ENCODE measurements at regions not wholly inside any gene's neighbourhood (a gene's known extent, or its start where the extent isn't known, plus 50 kb on each side); places are given as distances from the start of the nearest gene placed in this dataset.

DNA sequence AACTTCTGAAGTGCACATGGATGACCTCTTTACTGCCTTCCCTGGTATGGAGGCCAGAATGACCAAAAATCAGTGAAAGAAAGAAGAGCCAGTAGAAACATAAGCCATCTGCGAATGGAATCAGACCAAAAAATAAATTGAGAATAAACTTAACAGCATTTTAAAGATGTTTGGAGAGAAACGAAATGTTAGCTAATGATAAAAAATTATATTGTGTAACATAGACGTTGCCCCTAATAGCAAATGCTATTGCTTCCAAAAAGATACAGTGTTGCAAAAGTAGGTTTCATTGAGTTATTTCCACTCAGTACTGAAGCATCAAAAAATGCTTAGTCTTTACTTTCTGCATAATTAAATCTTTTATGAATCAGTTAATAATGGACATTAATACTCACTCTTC lies 371.7 kb downstream of the LIG4 start:
- Mint-ChIP-seq H3K27me3 (ENCODE audit: insufficient read depth, unreplicated experiment) (no peaks in the 10 kb centered on the region), H3K36me3 (ENCODE audit: insufficient read depth, unreplicated experiment) (no peaks in the 10 kb centered on the region), H3K27ac (ENCODE audit: unreplicated experiment) (no peak overlapping the region), H3K4me3 (ENCODE audit: unreplicated experiment) (no peak overlapping the region), H3K9me3 (ENCODE audit: unreplicated experiment) (no peaks in the 10 kb centered on the region), H3K4me1 (ENCODE audit: low read depth, unreplicated experiment) (no peaks in the 10 kb centered on the region)
- ChIA-PET CTCF (no interaction called here), POLR2A (no interaction called here)
- intact Hi-C loops (cut with micrococcal nuclease; ENCODE audit: unreplicated experiment) = no loop called here
- no peak overlapping the region for H3K4me3 ChIP-seq (ENCODE audit: low read depth, low read length)
- no peaks in the 10 kb centered on the region for H3K4me1 ChIP-seq
- BruUV-seq (replicated peaks) = no TSS peak
- no peak for DNase-seq
- no peaks in the 10 kb centered on the region for H3K36me3 ChIP-seq (ENCODE audit: control insufficient read depth, insufficient read depth, low read length)
- no peaks in the 10 kb centered on the region for H3K27me3 ChIP-seq (replicated peaks; ENCODE audit: control insufficient read depth, insufficient read depth, low read length)
- TF ChIP-seq, protein P1, sequence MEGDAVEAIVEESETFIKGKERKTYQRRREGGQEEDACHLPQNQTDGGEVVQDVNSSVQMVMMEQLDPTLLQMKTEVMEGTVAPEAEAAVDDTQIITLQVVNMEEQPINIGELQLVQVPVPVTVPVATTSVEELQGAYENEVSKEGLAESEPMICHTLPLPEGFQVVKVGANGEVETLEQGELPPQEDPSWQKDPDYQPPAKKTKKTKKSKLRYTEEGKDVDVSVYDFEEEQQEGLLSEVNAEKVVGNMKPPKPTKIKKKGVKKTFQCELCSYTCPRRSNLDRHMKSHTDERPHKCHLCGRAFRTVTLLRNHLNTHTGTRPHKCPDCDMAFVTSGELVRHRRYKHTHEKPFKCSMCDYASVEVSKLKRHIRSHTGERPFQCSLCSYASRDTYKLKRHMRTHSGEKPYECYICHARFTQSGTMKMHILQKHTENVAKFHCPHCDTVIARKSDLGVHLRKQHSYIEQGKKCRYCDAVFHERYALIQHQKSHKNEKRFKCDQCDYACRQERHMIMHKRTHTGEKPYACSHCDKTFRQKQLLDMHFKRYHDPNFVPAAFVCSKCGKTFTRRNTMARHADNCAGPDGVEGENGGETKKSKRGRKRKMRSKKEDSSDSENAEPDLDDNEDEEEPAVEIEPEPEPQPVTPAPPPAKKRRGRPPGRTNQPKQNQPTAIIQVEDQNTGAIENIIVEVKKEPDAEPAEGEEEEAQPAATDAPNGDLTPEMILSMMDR (IDR thresholded peaks at IDR 0.05; ENCODE audit: insufficient read depth in 1 of 2, low read depth in 1 of 2, low read length in 1 of 2, severe bottlenecking in 1 of 2, unreplicated experiment in 1 of 2) = no peak
- H3K9me3 ChIP-seq = no peaks in the 10 kb centered on the region

DNA sequence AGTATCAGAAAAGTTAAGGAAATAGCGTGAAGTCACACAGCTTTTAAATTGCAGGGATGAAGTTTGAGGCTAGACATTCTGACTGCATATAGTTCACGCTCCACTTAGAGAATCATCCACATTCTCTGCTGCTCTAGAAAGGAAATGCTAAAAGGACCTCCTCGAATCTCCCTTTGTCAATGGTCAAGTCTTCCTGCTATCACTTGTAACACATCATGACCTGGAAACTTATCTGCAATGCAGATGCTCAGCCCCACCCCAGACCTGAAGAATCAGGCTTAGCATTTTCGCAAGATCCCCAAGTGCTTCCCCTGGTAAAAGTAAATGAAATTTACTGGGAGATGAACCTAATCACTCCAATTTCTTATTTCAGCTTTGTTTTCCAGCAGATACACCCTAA lies 372.1 kb downstream of the LIG4 start:
- BruUV-seq (replicated peaks) = no TSS peak
- H3K4me1 Mint-ChIP-seq (ENCODE audit: low read depth, unreplicated experiment) = no peaks in the 10 kb centered on the region
- H3K27ac Mint-ChIP-seq (ENCODE audit: unreplicated experiment) = no peak overlapping the region
- ChIA-PET CTCF (no interaction called here), POLR2A (no interaction called here)
- DNase-seq = no peak
- H3K36me3 Mint-ChIP-seq (ENCODE audit: insufficient read depth, unreplicated experiment) = no peaks in the 10 kb centered on the region
- Histone ChIP-seq H3K9me3 (no peaks in the 10 kb centered on the region), H3K4me3 (ENCODE audit: low read depth, low read length) (no peak overlapping the region), H3K36me3 (ENCODE audit: control insufficient read depth, insufficient read depth, low read length) (no peaks in the 10 kb centered on the region), H3K27me3 (replicated peaks; ENCODE audit: control insufficient read depth, insufficient read depth, low read length) (no peaks in the 10 kb centered on the region), H3K4me1 (no peaks in the 10 kb centered on the region)
- intact Hi-C loops (cut with micrococcal nuclease; ENCODE audit: unreplicated experiment) = no loop called here
- no peak overlapping the region for H3K4me3 Mint-ChIP-seq (ENCODE audit: unreplicated experiment)
- TF ChIP-seq, protein P1 (IDR thresholded peaks at IDR 0.05; ENCODE audit: insufficient read depth in 1 of 2, low read depth in 1 of 2, low read length in 1 of 2, severe bottlenecking in 1 of 2, unreplicated experiment in 1 of 2) = no peak
- no peaks in the 10 kb centered on the region for H3K27me3 Mint-ChIP-seq (ENCODE audit: insufficient read depth, unreplicated experiment)
- no peaks in the 10 kb centered on the region for H3K9me3 Mint-ChIP-seq (ENCODE audit: unreplicated experiment)

DNA sequence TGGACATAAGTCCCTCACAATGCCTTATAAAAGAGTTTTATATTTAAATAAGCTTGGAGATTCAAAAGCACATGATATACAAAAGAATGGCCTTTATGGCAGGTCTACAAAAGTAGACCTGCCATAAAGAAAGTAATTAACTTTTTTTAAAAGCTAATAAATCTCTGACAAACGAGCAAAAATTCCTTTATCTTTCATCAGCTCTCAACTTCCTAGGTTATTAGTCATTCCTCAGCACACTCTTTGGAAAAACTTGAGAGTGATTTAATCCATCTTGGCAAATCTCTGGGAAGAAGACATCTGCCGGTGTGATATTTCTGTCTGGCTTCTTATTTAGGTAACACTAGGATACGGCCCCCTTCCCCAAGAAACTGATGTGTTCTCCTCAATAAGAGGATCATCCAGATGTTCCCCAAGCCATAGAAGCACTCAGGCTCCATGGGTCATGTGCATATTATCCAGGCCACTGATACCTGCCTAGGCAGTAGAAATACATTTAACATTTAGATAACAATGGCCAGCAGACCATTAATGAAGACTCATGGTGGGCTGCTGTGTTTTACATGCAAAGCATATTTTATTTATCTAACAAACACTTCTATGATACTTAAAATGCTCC lies 372.7 kb downstream of the LIG4 start:
- Histone ChIP-seq H3K9me3 (no peaks in the 10 kb centered on the region), H3K4me3 (ENCODE audit: low read depth, low read length) (no peak overlapping the region), H3K4me1 (no peaks in the 10 kb centered on the region), H3K36me3 (ENCODE audit: control insufficient read depth, insufficient read depth, low read length) (no peaks in the 10 kb centered on the region), H3K27me3 (replicated peaks; ENCODE audit: control insufficient read depth, insufficient read depth, low read length) (no peaks in the 10 kb centered on the region)
- ChIA-PET CTCF (no interaction called here), POLR2A (no interaction called here)
- Mint-ChIP-seq H3K27me3 (ENCODE audit: insufficient read depth, unreplicated experiment) (no peaks in the 10 kb centered on the region), H3K4me3 (ENCODE audit: unreplicated experiment) (no peak overlapping the region), H3K4me1 (ENCODE audit: low read depth, unreplicated experiment) (no peaks in the 10 kb centered on the region), H3K9me3 (ENCODE audit: unreplicated experiment) (no peaks in the 10 kb centered on the region), H3K27ac (ENCODE audit: unreplicated experiment) (no peak overlapping the region), H3K36me3 (ENCODE audit: insufficient read depth, unreplicated experiment) (no peaks in the 10 kb centered on the region)
- no peak for DNase-seq
- no TSS peak for BruUV-seq (replicated peaks)
- intact Hi-C loops (cut with micrococcal nuclease; ENCODE audit: unreplicated experiment) = no loop called here
- TF ChIP-seq, protein P1 (IDR thresholded peaks at IDR 0.05; ENCODE audit: insufficient read depth in 1 of 2, low read depth in 1 of 2, low read length in 1 of 2, severe bottlenecking in 1 of 2, unreplicated experiment in 1 of 2) = no peak
